ENCODE measurements at regions not wholly inside any gene's neighbourhood (a gene's known extent, or its start where the extent isn't known, plus 50 kb on each side); places are given as distances from the start of the nearest gene placed in this dataset.

DNA sequence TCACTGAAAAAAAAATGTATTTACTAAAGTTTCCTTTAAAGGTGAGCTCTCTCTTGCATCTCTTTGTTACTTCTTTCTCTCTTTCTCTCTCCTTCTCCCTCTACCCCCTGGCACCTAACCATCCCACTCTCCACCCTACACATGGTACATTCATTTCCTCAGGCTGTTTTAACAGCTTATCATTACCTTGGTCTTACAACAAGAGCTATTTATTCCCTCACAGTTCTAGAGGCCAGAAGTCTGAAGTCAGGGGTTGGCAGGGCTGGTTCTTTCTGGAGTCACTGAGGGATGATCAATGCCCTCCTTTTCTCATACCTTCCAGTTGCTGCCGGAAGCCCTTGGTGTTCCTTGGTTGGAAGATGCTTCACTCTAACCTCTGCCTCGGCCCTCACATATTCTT is 91.1 kb upstream of the DSCAM start:
- no peak for TF ChIP-seq EZH2 (IDR thresholded peaks at IDR 0.05; ENCODE audit: insufficient read depth, poor library complexity, severe bottlenecking)
- TF ChIP-seq EZH2phosphoT487 (IDR thresholded peaks at IDR 0.05; ENCODE audit: insufficient read depth, low read depth): no peak

All from GM23248 (cell line).